Head of caudate nucleus (tissue), 42 donors: ENCODE measurements at regions not wholly inside any gene's neighbourhood (a gene's known extent, or its start where the extent isn't known, plus 50 kb on each side); places are given as distances from the start of the nearest gene placed in this dataset.
A peak's percentile ranks its signal among the peaks of the same experiment; 100 is the strongest.
"Not testable (repeated sequence)": the region's sequence is repeated elsewhere in the genome, so short reads cannot be mapped to it uniquely, and the experiment has no call there.

Experiments
- DNase-seq, 42 donors: peaks; one replicate each; pipeline versions ENCODE4 v3.0.0 to v3.0.0-alpha.2; 2020 to 2021; ENCODE audit warnings: mixed read lengths in 7 of 42
- intact Hi-C: fragments of 100-400 bp; cut with DNase I; formaldehyde crosslinking; loops from one replicate; pipeline ENCODE4 v1.15.0; 2022

DNA sequence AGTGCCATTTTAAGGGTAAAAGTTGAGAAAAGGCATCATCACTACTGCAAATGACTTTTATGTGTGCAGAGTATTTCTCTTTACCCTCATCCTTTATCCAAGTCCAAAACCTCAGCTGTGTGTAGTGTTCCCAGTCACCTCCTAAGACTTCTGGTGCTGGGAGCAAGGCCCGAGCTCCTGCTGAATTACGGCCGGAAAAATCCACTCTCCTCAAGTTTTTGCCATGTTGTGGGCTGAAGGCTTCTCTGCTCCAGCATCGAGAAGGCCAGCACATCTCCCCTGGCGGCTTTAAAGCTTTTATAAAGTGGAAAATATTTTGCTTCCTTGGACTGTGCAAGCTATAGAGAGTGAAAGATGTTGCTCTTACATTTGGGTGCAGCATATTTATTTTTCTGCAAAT is 153.2 kb upstream of the THBS2 start:
- no peak for DNase-seq
- intact Hi-C loops, result no loop called here

DNA sequence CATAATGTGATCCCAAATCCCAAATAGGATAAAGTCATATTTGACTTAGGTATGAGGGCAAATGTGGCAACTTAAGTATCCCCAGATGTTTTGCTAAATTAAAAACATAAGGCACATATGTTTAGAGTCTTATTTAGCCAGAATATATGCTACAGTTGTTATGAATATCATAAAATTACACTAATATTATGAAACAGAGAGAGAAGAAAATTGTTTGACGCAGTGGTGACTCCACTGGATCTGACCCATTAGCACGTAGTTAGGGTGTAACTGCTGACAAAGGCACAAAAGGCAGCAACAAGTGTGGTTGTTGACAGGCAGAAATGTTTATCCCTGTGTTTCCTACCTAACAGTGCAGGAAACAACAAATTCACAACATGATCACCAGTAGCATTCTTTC is 152.4 kb upstream of the THBS2 start:
- DNase-seq, result no peak
- intact Hi-C loops, result no loop called here

DNA sequence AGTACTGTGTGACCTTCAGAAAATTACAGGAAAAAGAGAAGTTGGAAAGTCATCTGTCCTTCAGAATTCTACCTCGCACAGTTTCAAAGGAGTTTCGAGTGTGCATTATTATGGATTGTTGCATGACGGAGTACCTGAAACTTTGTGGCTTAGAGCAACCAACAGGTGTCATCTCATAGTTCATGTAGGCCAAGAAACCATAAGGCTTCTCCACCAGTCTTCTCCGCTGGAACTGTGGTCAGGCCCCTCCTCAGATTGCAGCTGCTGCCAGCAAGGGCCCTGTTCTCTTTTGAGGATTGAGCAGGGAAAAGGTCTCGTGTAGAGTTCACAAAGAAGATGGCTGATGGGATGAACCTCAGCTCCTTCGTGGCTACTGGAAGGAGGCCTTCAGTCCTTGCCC is 151.2 kb upstream of the THBS2 start:
- DNase-seq, result peak in 1 of 42 donors; percentile 7
- intact Hi-C loops, result no loop called here

DNA sequence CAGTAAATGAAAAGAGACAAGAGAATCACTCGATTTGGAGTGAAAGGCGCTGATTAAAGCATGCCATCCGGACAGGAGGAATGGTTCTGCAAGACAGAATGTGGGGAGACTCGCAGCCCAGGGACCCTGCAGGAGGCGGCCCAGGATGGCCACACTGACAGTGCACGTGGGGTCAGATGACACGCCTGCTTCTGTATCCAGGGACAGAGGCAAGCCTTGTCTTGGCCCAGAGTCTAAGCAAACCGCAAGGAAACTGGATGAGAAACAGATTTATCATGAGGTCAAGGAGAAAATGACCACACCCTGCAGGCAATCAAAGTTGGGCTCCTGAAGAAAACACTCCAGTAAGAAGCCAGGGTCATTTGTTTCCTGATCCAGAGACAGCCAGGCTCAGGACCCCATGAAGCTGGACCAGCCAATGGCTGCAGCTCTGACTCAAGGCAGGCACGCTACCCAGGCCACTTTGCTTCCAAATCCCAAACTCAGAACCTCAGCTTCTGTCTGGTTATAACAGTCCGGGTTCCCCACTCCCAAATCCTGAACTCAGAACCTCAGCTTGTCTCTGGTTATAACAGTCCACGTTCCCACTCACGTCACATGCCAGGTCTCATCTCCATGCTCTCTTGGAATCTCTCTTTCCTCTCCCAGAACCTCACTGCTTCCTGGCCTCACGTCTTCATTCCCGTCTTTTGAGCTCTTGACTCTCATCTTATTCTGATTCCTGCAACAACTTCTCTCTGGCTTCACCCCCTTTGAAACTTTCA is 144.9 kb upstream of the THBS2 start:
- DNase-seq, result peak in 2 of 42 donors; percentile 21 to 31
- intact Hi-C loops, result no loop called here

DNA sequence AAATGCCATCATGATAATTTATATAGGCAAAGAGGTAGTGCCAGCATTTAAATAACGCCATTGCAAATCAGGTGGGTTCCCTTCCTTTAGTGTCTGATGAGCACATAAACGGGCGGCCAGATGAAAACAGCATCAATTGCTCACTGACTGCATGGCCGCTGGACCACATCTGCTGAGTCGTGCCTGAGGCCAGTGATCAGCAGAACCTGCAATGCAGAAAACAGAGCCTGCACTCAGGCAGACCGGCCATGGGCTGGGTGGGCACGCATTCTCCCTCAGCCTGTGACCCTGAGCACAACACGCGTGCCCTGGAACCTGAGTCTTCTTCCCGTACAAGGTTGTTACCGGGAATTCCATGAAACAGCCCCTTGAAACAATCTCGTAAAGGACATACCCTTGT is 144.0 kb upstream of the THBS2 start:
- DNase-seq, result peak in 1 of 42 donors; percentile 27
- intact Hi-C loops, result no loop called here

DNA sequence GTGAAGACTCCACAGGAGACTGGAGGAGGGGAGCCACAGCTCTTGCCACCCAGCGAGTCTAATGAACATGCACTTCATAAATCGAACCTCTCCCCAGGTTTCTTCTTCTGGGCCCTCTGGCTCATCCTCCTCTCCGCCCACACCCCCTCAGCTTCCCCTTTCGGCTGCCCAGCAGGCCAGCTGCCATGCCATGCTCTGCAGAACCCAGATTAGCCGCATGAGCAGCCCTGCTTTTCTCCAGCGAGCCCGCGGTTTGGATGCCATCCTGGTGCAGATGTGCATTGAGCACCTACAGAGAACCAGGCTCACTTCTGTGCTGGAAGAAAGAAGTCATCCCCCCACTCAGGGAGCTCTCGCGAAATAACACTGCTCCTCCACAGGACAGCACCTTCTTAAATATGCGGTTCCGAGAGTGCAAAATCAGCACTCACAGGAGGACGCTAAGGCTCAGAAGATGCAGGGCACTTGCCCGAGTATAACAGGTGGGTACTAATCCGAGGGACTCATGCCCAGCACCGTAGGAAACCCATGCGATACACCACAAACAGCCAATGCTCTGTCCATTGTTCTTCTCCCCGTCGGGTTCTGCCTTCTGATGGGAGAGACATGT is 143.0 kb upstream of the THBS2 start:
- DNase-seq, result peak in 1 of 42 donors; percentile 27
- intact Hi-C loops, result no loop called here

DNA sequence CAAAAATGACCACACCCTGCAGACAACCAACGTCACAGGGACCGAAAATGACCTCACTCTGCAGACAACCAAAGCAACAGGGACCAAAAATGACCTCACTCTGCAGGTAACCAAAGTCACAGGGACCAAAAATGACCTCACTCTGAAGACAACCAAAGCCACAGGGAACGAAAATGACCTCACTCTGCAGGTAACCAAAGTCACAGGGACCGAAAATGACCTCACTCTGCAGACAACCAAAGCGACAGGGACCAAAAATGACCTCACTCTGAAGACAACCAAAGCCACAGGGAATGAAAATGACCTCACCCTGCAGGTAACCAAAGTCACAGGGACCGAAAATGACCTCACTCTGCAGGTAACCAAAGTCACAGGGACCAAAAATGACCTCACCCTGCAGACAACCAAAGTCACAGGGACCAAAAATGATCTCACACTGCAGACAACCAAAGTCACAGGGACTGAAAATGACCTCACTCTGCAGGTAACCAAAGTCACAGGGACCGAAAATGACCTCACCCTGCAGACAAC is 142.4 kb upstream of the THBS2 start:
- intact Hi-C loops, result not testable (repeated sequence)

DNA sequence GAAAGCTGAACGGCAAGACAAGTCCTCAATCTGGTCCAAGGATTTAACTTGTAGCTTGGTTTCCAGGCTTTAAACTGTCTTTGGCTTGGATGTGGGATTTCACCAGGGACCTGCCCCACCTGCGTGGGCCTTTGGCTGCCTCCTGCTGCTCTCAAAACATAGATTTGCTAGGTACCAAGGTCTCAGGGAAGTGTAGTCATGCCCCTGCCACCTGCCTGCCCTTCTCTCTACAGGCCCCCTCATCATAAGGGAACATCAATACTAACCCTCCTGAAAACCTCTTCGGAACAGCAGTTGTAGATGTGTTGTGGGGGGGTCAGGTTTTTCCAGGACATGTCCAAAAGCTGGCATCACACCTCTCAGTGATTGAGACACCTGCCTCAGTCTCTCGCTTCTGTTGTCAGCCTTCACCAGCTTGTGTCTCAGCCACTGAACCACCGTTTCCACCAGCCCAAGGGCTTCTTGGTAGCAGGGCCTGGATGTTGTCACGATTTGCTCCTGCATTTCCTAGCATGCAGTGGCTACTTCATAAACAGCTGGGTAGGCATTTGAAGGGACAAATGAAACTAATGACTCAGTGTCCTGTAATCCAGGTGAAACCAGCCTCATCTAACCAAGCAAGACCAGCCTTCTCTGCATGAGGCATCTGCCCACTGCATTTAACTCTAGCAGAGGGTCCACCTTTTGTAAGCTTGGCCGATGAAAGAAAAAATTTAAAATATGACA is 141.6 kb upstream of the THBS2 start:
- DNase-seq, result peak in 1 of 42 donors; percentile 13
- intact Hi-C loops, result no loop called here

More for the DNA sequence above, 142.4 kb upstream of the THBS2 start:
- DNase-seq, result not testable (repeated sequence)

DNA sequence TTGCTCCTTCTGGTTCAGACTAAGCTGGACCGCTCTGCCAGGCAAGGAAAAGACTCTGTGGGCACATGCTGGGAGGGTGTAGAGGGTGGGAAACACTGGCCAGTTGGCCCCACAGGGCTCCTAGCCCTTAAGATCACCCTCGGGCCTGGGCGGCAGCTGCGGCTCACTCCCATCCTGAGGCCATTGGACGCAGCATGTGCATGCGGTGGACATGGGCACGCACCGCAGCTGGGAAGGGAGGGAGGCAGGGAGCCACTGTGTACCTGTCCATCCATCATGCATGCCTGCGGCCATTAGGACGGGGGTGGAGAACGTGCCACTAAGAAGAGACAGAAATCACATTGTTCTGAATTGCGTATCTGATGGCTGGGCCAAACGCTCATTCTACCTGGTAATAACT is 140.1 kb upstream of the THBS2 start:
- intact Hi-C loops, result no loop called here
- DNase-seq, result peak in 1 of 42 donors; percentile 24

DNA sequence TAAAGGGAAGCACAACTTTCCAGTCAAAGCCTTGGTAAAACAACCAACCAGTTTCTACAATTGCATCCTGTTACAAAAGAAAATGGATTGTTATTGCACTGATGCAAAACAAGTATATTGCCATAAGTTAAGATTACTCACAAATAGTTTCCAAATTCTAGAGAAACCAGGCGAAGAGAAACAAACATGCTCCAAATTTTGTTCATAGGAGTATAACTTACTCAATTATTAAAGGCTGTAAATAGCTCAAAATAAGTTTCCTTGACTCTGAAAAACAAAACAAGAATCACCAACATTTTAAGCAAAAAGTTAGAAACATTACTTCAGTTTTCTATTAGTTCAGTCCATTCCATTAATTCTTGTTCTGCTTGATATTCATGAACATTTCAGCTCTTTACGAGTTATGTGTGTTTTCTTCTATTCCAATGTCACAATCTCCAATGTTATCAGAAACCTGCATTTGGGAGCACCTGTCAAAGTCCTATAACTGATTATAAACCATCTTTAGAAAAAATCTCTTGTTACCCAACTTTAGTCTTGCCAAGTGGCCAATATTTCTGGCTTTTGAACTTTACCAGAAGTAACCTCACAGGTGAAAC is 137.9 kb upstream of the THBS2 start:
- intact Hi-C loops, result no loop called here

DNA sequence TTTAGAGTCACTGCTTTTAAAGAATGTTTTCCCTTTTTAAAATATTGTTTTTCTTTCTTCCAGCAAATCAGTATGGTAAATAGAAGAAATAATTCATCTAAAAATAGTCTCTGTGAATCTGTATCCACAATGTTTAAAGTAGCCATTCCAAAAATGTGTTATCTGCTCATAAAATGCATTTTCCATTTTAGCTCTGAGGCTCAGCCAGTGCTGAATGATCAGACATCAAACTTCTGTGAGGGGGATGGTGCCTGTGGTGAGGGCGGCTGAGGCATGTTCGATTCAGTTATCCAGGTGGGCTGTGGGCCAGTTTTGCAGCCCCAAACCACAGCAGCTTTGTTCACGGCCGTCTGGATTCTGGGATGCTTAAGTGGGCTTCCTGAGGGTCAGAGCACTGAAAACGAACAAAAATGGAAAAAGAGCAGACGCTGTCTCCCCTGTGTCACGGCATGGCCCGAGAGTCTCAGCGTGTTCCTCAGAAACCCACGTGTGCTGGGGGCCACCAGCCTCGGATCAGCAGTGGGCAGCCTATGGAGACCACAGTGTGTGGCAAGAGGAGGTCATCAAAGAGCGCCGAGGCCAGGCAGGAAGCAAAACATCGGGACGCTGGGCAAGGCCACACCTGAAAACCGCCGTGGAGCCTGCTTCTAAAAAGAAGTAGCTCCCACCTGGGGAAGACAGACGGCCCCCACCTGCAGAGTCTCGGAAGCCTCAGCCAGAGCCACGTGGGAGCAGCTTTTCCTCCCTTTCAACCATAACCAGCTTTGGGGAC is 134.9 kb upstream of the THBS2 start:
- DNase-seq, result no peak

More for the DNA sequence above, 137.9 kb upstream of the THBS2 start:
- DNase-seq, result no peak

DNA sequence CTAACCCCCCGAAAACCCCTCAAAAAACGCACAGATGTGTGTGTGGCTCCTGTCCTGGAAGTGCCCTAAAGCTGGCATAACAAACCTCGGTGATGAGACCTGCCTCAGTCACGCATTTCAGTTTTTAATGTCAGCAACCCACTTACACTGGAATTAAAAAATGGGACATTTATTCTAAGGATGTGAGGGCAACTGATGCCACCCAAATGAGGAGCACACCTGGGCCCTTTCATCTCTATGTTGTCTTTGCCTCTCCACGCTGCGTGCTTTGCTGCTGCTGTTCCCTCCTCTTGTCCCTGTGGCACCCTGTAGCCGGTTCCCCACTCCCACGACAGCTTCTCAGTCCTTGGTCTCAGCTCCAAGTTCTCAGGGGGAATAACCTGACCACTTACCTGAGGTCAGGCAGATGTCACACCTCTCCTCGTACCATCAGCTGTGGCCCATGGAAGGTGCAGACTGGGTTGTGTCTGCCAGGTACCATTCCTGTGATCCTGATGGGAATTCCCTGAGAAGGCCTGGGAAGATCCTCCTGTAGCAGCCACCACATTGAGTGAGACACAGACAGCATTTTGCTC is 134.2 kb upstream of the THBS2 start:
- peak in 1 of 42 donors; percentile 13 for DNase-seq
- intact Hi-C loops, result no loop called here

More for the DNA sequence above, 134.9 kb upstream of the THBS2 start:
- intact Hi-C loops, result no loop called here

DNA sequence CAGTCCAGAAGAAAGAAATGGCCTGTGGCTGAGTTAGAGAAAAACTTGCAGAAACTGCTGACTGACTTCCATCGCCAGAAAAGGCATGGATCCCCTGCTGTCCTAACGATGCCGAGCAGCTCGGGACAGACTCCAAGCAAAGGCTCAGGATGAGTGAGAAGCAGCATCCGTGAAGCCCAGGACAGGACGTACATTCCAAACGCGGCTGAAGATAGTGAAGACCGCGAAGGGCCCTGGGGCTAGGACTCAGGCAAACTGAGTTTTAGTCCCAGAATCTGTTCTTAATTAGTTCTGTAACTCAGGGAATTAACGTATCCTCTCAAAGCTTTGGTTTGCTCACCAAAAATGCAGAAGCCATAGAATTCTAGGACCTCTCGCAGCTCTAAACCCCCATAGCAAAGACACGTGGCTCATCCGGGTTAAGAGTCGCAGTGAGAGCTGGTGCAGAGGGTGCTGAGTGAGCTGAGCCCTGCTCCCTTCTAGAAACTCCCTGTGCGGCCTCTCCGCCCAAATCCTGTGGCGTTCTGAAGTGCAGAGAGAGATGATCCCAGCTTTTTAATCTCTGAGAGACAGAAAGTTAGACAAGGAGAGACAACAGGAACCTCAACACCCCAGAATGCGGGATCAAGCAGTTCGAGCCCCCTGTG is 132.9 kb upstream of the THBS2 start:
- intact Hi-C loops, result no loop called here
- DNase-seq, result peak in 1 of 42 donors; percentile 15

DNA sequence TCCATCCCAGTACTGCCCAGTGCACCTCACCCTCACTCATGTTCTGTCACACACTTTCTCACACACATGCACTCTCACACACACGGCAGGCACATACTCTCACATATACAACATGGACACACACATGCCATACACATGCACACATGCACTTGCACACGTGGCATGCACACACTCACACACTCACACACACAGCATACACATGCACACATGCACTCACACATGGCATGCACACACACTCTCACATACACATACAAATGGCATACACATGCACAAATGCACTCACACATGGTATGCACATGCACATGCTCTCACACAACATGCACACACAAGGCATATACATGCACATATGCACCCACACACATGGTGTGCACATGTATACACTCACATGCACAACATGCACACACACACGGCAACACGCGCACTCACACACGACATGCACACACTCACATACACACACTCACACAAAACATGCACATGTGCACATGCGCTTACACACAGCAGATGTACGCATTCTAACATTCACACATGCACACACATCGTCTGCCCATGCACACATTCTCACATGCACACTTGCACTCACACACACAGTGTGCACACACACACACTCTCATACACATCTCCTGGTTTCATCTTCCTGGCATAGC is 131.7 kb upstream of the THBS2 start:
- intact Hi-C loops, result no loop called here
- no peak for DNase-seq

DNA sequence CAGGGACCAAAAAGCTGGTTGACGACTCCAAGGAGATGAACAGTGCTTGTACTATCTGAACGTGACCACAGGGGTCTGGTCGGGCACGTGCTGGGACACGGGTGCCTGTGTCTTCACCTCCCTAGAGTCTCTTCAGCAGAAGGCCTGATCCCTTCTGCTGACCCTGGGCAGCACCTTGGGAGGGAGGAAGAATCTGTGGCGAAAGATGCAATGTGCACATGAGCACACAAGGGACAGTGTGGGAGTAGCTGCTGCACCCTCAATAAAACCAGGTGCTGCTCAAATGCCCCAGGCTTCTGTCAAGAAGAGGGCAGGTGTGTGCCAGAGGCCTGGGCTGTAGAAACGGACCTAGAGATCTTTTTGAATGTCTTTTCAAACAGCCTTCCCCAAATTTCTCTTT is 130.6 kb upstream of the THBS2 start:
- intact Hi-C loops, result no loop called here
- peak in 1 of 42 donors; percentile 32 for DNase-seq

DNA sequence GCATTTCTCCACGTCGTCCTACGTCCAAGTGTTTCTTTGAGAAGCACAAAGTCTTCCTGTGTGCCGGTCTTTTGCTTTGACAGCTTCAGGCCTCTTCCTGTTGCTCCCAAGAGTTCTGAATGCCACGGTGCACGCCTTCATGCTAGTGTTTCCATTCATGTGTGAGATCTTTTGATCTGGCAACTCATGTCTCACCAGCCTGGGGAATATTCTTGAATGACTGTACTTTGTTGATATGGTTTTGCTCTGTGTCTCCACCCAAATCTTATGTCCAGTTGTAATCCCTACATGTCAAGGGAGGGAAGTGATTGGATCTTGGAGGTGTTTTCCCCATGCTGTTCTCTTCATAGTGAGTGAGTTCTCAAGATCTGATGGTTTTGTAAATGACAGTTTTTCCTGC is 129.6 kb upstream of the THBS2 start:
- intact Hi-C loops, result no loop called here

DNA sequence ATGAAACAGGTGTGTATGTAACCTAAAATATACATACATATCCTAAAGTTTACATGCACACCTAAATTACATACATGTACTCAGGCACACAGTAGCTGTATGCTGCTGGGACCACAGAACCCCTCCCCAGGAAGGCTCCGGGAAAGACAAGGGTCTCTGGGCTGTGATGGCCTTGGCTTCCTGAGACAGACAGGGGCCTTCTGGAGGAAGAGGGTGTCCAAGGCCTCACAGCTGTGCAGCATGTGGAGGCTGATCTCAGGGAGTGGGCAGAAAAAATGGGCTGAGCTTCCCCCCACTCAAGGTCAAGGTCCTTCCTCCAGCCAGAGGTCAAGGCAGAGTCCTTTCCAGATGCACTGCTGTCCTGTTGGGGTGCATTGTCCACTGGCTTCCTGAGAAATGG is 129.1 kb upstream of the THBS2 start:
- DNase-seq, result peak in 1 of 42 donors; percentile 20
- intact Hi-C loops, result no loop called here

More for the DNA sequence above, 129.6 kb upstream of the THBS2 start:
- DNase-seq, result no peak
